ENCODE measurements at regions not wholly inside any gene's neighbourhood (a gene's known extent, or its start where the extent isn't known, plus 50 kb on each side); places are given as distances from the start of the nearest gene placed in this dataset.

- Histone ChIP-seq H4K20me1 (replicated peaks; ENCODE audit: control insufficient read depth, insufficient read depth, low read length) (no peaks in the 10 kb centered on the region), H2AFZ (ENCODE audit: low read depth, low read length) (no peak overlapping the region), H3K36me3 (ENCODE audit: control insufficient read depth, insufficient read depth, low read length) (no peaks in the 10 kb centered on the region), H3K9me3 (replicated peaks; ENCODE audit: control insufficient read depth, insufficient read depth, low read depth, low read length) (no peaks in the 10 kb centered on the region), H3K4me1 (replicated peaks in 1 of 2; ENCODE audit: control insufficient read depth in 2 of 2, insufficient read depth in 2 of 2, low read length in 2 of 2) (peaks cover 3 to 5% of the 10 kb centered on the region in 2 experiments; a peak in 4 of 5 replicates), H3K4me2 (ENCODE audit: insufficient read depth, low read length) (no peak overlapping the region), H3K79me2 (ENCODE audit: control insufficient read depth, insufficient read depth, low read length) (no peaks in the 10 kb centered on the region), H3K27me3 (ENCODE audit: control insufficient read depth in 2 of 2, insufficient read depth in 2 of 2, low read length in 2 of 2) (peaks cover 3 to 32% of the 10 kb centered on the region in 2 experiments), H3K4me3 (no peak overlapping the region), H3K9me1 (ENCODE audit: control insufficient read depth, insufficient read depth, low read length) (no peaks in the 10 kb centered on the region), H3K27ac (ENCODE audit: extremely low read depth, low read depth, low read length) (no peak overlapping the region), H3K9ac (ENCODE audit: insufficient read depth in 1 of 2, low read depth in 2 of 2, low read length in 2 of 2) (no peak overlapping the region)
- intact Hi-C loops (cut with micrococcal nuclease) = loop anchor here (5.0 to 10.0 kb wide), 2 partner anchors 145 to 262 kb away; no protein-coding TSS in a partner anchor
- no peak for DNase-seq (ENCODE audit: extremely low read depth in 1 of 4, low spot score in 3 of 4)
- ATAC-seq = no peak
- FAIRE-seq = no peak
- POLR2A ChIA-PET = interaction anchor here (0.7 kb wide), 1 partner anchor 84 kb away, joined by 3 read pairs; no protein-coding TSS in a partner anchor
- BruUV-seq (replicated peaks) = no TSS peak
- in situ Hi-C loops (cut with MboI) = loop anchor here (10.0 kb wide), 1 partner anchor 335 kb away; no protein-coding TSS in a partner anchor
- 1% methylated on average over 8 of the region's 8 CpGs for WGBS (ENCODE audit: insufficient coverage, low coverage, missing lambda C conversion rate)
- CTCF ChIA-PET (ENCODE audit: low intra/inter-chr PET ratio) = no interaction called here
- TF ChIP-seq MNT (conservative IDR thresholded peaks at IDR 0.05) (no peak), MYC (IDR thresholded peaks at IDR 0.05; ENCODE audit: low read depth, low read length) (no peak), MYC (CRISPR knock-in tag; IDR thresholded peaks at IDR 0.05; ENCODE audit: borderline replicate concordance, low read depth) (no peak), ZNF639 (CRISPR knock-in tag; conservative IDR thresholded peaks at IDR 0.05 in 1 of 2, IDR thresholded peaks at IDR 0.05 in 1 of 2) (no peak), ZNF766 (CRISPR knock-in tag; conservative IDR thresholded peaks at IDR 0.05) (no peak), ZNF175 (CRISPR knock-in tag; IDR thresholded peaks at IDR 0.05; ENCODE audit: low read depth) (no peak), TFE3 (CRISPR knock-in tag; IDR thresholded peaks at IDR 0.05) (no peak), ZNF444 (CRISPR knock-in tag; IDR thresholded peaks at IDR 0.05) (no peak), POLR2AphosphoS5 (IDR thresholded peaks at IDR 0.05; ENCODE audit: control insufficient read depth, insufficient read depth, low read depth, low read length) (no peak), DMBX1 (CRISPR knock-in tag; IDR thresholded peaks at IDR 0.05; ENCODE audit: borderline replicate concordance) (no peak), PCBP2 (IDR thresholded peaks at IDR 0.05; ENCODE audit: low read depth, low read length, poor library complexity, severe bottlenecking) (no peak), VEZF1 (CRISPR knock-in tag; IDR thresholded peaks at IDR 0.05) (no peak)
Observed at GRCh38 chr13:30109471-30110135, 197.7 kb downstream of the KATNAL1 start.
